IMR-90 (cell line): ENCODE measurements at regions not wholly inside any gene's neighbourhood (a gene's known extent, or its start where the extent isn't known, plus 50 kb on each side); places are given as distances from the start of the nearest gene placed in this dataset.

Experiments used
- ATAC-seq: fragments of 200-7000 bp; cut with Tn5 transposase; 2 replicates; pipeline ENCODE4 v1.9.1; 2020; ENCODE audit warnings: low read depth, mild to moderate bottlenecking, moderate library complexity
- BruUV-seq: library from RNA; stranded (reverse); fragments of 400-500 nt; replicated peaks from 2 replicates; lab custom pipeline; 2021; lab: Mats Ljungman, UMichigan
- CTCF ChIA-PET: fragments of 300-600 bp; formaldehyde crosslinking; extraction: SDS; loops from one replicate; lab custom pipeline; 2021; ENCODE audit warnings: antibody characterized with exemption; lab: Yijun Ruan, JAX
- POLR2A ChIA-PET: fragments of 300-600 bp; sonication (Branson Sonifier 250); formaldehyde crosslinking; loops from one replicate; lab custom pipeline; 2022; ENCODE audit warnings: antibody characterized with exemption; ENCODE audit not compliant: unreplicated experiment; lab: Charles Lee
- DNase-seq: peaks from one replicate; pipeline ENCODE4 v3.0.0; 2013
- H2AFZ ChIP-seq: replicated peaks from 2 replicates; pipeline ENCODE3; 2013; ENCODE audit warnings: low read length, mild to moderate bottlenecking; ENCODE audit not compliant: poor library complexity
- H2AK5ac ChIP-seq: 2 replicates; pipeline ENCODE4 v1.6.1; 2013; ENCODE audit warnings: low read depth, low read length, inconsistent platforms
- H2AK9ac ChIP-seq: replicated peaks from 2 replicates; pipeline ENCODE3; 2013; ENCODE audit warnings: mild to moderate bottlenecking, low read depth, low read length, moderate library complexity; ENCODE audit not compliant: poor library complexity
- H2BK120ac ChIP-seq: 2 replicates; pipeline ENCODE4 v1.6.1; 2013; ENCODE audit warnings: low read depth, low read length, inconsistent platforms
- H2BK15ac ChIP-seq: 3 replicates; pipeline ENCODE4 v1.6.1; 2013; ENCODE audit warnings: low read depth, low read length, inconsistent platforms
- H2BK20ac ChIP-seq: 2 replicates; pipeline ENCODE4 v1.6.1; 2013; ENCODE audit warnings: low read depth, mild to moderate bottlenecking, inconsistent platforms, low read length, moderate library complexity
- H2BK5ac ChIP-seq: 2 replicates; pipeline ENCODE4 v1.6.1; 2013; ENCODE audit warnings: mild to moderate bottlenecking, low read depth, low read length, inconsistent platforms; ENCODE audit not compliant: poor library complexity, severe bottlenecking
- H3K14ac ChIP-seq: replicated peaks from 2 replicates; pipeline ENCODE4 v1.6.1; 2013; ENCODE audit warnings: low read depth, low read length, inconsistent platforms
- H3K18ac ChIP-seq: 2 replicates; pipeline ENCODE4 v1.6.1; 2013; ENCODE audit warnings: low read depth, low read length, control low read depth
- H3K23ac ChIP-seq: 2 replicates; pipeline ENCODE4 v1.6.1; 2013; ENCODE audit warnings: low read depth, low read length, inconsistent platforms
- H3K27ac ChIP-seq: 2 replicates; pipeline ENCODE4 v1.5.1; 2013; ENCODE audit warnings: mild to moderate bottlenecking, control low read depth, low read length; ENCODE audit not compliant: insufficient read depth
- H3K27me3 ChIP-seq: 2 replicates; pipeline ENCODE4 v1.6.1; 2013; ENCODE audit warnings: low read length; ENCODE audit not compliant: control insufficient read depth, insufficient read depth
- H3K36me3 ChIP-seq: 2 replicates; pipeline ENCODE4 v1.6.1; 2013; ENCODE audit warnings: low read length, mixed read lengths; ENCODE audit not compliant: control insufficient read depth, insufficient read depth
- H3K4ac ChIP-seq: 2 replicates; pipeline ENCODE4 v1.6.1; 2013; ENCODE audit warnings: low read depth, low read length, inconsistent platforms
- H3K4me1 ChIP-seq: 2 replicates; pipeline ENCODE4 v1.6.1; 2013; ENCODE audit warnings: low read length, mixed read lengths; ENCODE audit not compliant: control insufficient read depth, insufficient read depth
- H3K4me2 ChIP-seq: 2 replicates; pipeline ENCODE4 v1.6.1; 2013; ENCODE audit warnings: low read depth, mild to moderate bottlenecking, control low read depth, low read length, moderate library complexity
- H3K4me3 ChIP-seq: 2 replicates; pipeline ENCODE4 v1.5.1; 2013; ENCODE audit warnings: low read depth, mild to moderate bottlenecking, control low read depth, low read length, moderate library complexity; ENCODE audit not compliant: insufficient read depth
- H3K56ac ChIP-seq: 2 replicates; pipeline ENCODE4 v1.6.1; 2013; ENCODE audit warnings: low read length, inconsistent platforms; ENCODE audit not compliant: insufficient read depth; ENCODE audit errors: extremely low read depth
- H3K79me1 ChIP-seq, 2 experiments: 2 replicates each; pipeline ENCODE4 v1.6.1; 2013; ENCODE audit warnings: low read length in 2 of 2, inconsistent platforms in 1 of 2, low read depth in 1 of 2
- H3K9ac ChIP-seq: 2 replicates; pipeline ENCODE4 v1.6.1; 2013; ENCODE audit warnings: low read depth, low read length, control low read depth
- H3K9me1 ChIP-seq: 2 replicates; pipeline ENCODE4 v1.6.1; 2013; ENCODE audit warnings: low read length, inconsistent platforms; ENCODE audit not compliant: insufficient read depth
- H3K9me3 ChIP-seq: 2 replicates; pipeline ENCODE4 v1.6.1; 2013; ENCODE audit warnings: low read length; ENCODE audit not compliant: control insufficient read depth, insufficient read depth
- H4K20me1 ChIP-seq: 2 replicates; pipeline ENCODE4 v1.6.1; 2013; ENCODE audit warnings: low read length, inconsistent platforms; ENCODE audit not compliant: insufficient read depth
- H4K5ac ChIP-seq: 2 replicates; pipeline ENCODE4 v1.6.1; 2013; ENCODE audit warnings: mild to moderate bottlenecking, low read depth, low read length, control low read depth
- H4K8ac ChIP-seq, 2 experiments: 2 replicates each; pipeline ENCODE4 v1.6.1; 2013; ENCODE audit warnings: low read depth in 2 of 2, low read length in 2 of 2, control low read depth in 1 of 2, inconsistent platforms in 1 of 2
- H4K91ac ChIP-seq: 2 replicates; pipeline ENCODE4 v1.6.1; 2013; ENCODE audit warnings: low read depth, low read length, inconsistent platforms; ENCODE audit not compliant: insufficient read depth
- CHD1 ChIP-seq: IDR thresholded peaks from 2 replicates; pipeline ENCODE4 v1.6.1; 2012; ENCODE audit warnings: low read depth, low read length, improper control_type of control experiment
- MAFK ChIP-seq: IDR thresholded peaks from 2 replicates; pipeline ENCODE4 v1.6.1; 2012; ENCODE audit warnings: low read depth, low read length, improper control_type of control experiment
- MAZ ChIP-seq: IDR thresholded peaks from 2 replicates; pipeline ENCODE4 v1.6.1; 2012; ENCODE audit warnings: low read depth, mild to moderate bottlenecking, low read length, improper control_type of control experiment, moderate library complexity, borderline replicate concordance
- MXI1 ChIP-seq: IDR thresholded peaks from 2 replicates; pipeline ENCODE4 v1.6.1; 2012; ENCODE audit warnings: low read depth, mild to moderate bottlenecking, low read length, moderate library complexity, borderline replicate concordance
- NFE2L2 ChIP-seq: fragments of 150-350 bp; IDR thresholded peaks from 2 replicates; pipeline ENCODE4 v1.6.1; 2016; ENCODE audit warnings: low read depth, mild to moderate bottlenecking, low read length
- POLR2A ChIP-seq: IDR thresholded peaks from 2 replicates; pipeline ENCODE4 v1.6.1; 2012; ENCODE audit warnings: mild to moderate bottlenecking, low read depth, low read length
- RFX5 ChIP-seq: IDR thresholded peaks from 2 replicates; pipeline ENCODE4 v1.8.0; 2012; ENCODE audit warnings: low read depth, mild to moderate bottlenecking, low read length, moderate library complexity
- WGBS, 2 experiments: methylation state at CpG; one replicate each; pipeline versions ENCODE4 v1.1.5 to v1.1.7; 2013; ENCODE audit warnings: missing lambda C conversion rate in 2 of 2; ENCODE audit not compliant: insufficient read length in 1 of 2; ENCODE audit errors: extremely low coverage in 2 of 2; 5-methylcytosine and 5-hydroxymethylcytosine counted together
- dilution Hi-C: fragments of 300-500 bp; cut with HindIII; formaldehyde crosslinking; loops from one replicate; pipeline ENCODE4 v1.14.3; 2018; ENCODE audit warnings: low sequenced_read_pairs; ENCODE audit not compliant: unreplicated experiment
- in situ Hi-C: fragments of 300-500 bp; cut with MboI; formaldehyde crosslinking; loops from 3 replicates; pipeline ENCODE4 v1.14.3; 2019; ENCODE audit warnings: low sequenced_read_pairs, inconsistent platforms, mixed read lengths
- intact Hi-C: fragments of 100-400 bp; cut with micrococcal nuclease; formaldehyde crosslinking; loops from 2 replicates; pipeline ENCODE4 v1.10.0; 2022
- TF ChIP-seq, protein P1 (sequence below): fragments of 150-350 bp; IDR thresholded peaks from 2 replicates; pipeline ENCODE4 v1.6.1; 2017; ENCODE audit warnings: mild to moderate bottlenecking, antibody characterized with exemption, low read length, low read depth
- TF ChIP-seq, protein P2 (sequence below): fragments of 150-350 bp; IDR thresholded peaks from 2 replicates; pipeline ENCODE4 v1.6.1; 2016; ENCODE audit warnings: low read depth, mild to moderate bottlenecking, low read length, moderate library complexity, borderline replicate concordance

GRCh38 chr22:26823966-26824365 is 166.6 kb downstream of the MIAT start:
- Histone ChIP-seq H3K4me1 (no peaks in the 10 kb centered on the region), H2BK20ac (no peak overlapping the region), H2AK5ac (no peak overlapping the region), H3K23ac (no peak overlapping the region), H3K9me1 (0 out of 2 replicates have a peak, but pooled peaks cover 2% of the 10 kb centered on the region), H2AK9ac (no peak overlapping the region), H2BK5ac (no peak overlapping the region), H3K27me3 (peaks cover 21% of the 10 kb centered on the region), H3K27ac (no peak overlapping the region), H3K9ac (no peak overlapping the region), H3K18ac (no peak overlapping the region), H4K91ac (no peak overlapping the region), H3K4ac (no peak overlapping the region), H4K8ac (no peak overlapping the region), H3K14ac (no peak overlapping the region), H4K20me1 (no peaks in the 10 kb centered on the region), H2BK15ac (no peak overlapping the region), H2AFZ (no peak overlapping the region), H4K5ac (no peak overlapping the region), H3K4me2 (no peak overlapping the region), H3K4me3 (no peak overlapping the region), H3K79me1 (no peaks in the 10 kb centered on the region), H2BK120ac (no peak overlapping the region), H3K36me3 (no peaks in the 10 kb centered on the region), H3K56ac (no peak overlapping the region), H3K9me3 (no peaks in the 10 kb centered on the region; the same call in 1 of the 2 replicates)
- DNase-seq (no peak), ATAC-seq (no peak)
- ChIA-PET CTCF (interaction anchor here (0.5 to 1.0 kb wide), 3 partner anchors 11 to 28 kb away, joined by 3 read pairs; no protein-coding TSS in a partner anchor), POLR2A (no interaction called here)
- in situ Hi-C loops: no loop called here
- TF ChIP-seq MXI1: no peak
- no peak for TF ChIP-seq MAZ
- TF ChIP-seq, protein P1, sequence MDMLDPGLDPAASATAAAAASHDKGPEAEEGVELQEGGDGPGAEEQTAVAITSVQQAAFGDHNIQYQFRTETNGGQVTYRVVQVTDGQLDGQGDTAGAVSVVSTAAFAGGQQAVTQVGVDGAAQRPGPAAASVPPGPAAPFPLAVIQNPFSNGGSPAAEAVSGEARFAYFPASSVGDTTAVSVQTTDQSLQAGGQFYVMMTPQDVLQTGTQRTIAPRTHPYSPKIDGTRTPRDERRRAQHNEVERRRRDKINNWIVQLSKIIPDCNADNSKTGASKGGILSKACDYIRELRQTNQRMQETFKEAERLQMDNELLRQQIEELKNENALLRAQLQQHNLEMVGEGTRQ: no peak
- no peak for TF ChIP-seq MAFK
- TF ChIP-seq, protein P2, sequence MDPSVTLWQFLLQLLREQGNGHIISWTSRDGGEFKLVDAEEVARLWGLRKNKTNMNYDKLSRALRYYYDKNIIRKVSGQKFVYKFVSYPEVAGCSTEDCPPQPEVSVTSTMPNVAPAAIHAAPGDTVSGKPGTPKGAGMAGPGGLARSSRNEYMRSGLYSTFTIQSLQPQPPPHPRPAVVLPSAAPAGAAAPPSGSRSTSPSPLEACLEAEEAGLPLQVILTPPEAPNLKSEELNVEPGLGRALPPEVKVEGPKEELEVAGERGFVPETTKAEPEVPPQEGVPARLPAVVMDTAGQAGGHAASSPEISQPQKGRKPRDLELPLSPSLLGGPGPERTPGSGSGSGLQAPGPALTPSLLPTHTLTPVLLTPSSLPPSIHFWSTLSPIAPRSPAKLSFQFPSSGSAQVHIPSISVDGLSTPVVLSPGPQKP: no peak
- no peak for TF ChIP-seq CHD1
- TF ChIP-seq RFX5: no peak
- no peak for TF ChIP-seq POLR2A
- no peak for TF ChIP-seq NFE2L2
- 80% methylated on average over 3 of the region's 6 CpGs; no CpG with 5 or more reads in 1 of the 2 experiments for WGBS, 2 experiments
- dilution Hi-C loops: no loop called here
- no TSS peak for BruUV-seq
- intact Hi-C loops: no loop called here
